Amniotic epithelial cell (primary cell): ENCODE measurements at regions not wholly inside any gene's neighbourhood (a gene's known extent, or its start where the extent isn't known, plus 50 kb on each side); places are given as distances from the start of the nearest gene placed in this dataset.
"Not testable (repeated sequence)": the region's sequence is repeated elsewhere in the genome, so short reads cannot be mapped to it uniquely, and the experiment has no call there.

Experiments used
- DNase-seq: peaks from one replicate; pipeline ENCODE4 v3.0.0-alpha.2; 2010; ENCODE audit warnings: low read depth

GRCh38 chr12:91741932-91742331 lies 403.7 kb downstream of the BTG1 start:
- no peak for DNase-seq

GRCh38 chr12:91733846-91734245 lies 411.8 kb downstream of the BTG1 start:
- not testable (repeated sequence) for DNase-seq

DNA sequence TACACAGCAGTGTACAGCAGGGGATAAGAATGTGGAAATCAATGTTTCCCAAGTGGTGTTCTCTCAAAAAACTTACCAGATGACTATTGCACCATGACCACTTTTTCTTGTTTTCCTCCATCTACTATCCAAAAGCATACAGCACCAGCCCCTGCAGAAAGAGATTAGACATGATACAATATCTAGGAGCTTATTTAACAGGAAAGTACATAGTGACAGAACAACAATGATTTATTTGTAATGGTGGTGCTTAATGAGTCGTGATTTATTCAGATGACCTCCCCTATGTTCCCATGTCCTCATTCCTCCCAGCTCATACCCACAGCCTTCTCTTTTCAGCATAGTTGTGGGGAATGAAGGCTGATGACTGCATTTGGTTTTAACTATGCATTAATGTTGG lies 413.6 kb downstream of the BTG1 start:
- peak; percentile 88 for DNase-seq

DNA sequence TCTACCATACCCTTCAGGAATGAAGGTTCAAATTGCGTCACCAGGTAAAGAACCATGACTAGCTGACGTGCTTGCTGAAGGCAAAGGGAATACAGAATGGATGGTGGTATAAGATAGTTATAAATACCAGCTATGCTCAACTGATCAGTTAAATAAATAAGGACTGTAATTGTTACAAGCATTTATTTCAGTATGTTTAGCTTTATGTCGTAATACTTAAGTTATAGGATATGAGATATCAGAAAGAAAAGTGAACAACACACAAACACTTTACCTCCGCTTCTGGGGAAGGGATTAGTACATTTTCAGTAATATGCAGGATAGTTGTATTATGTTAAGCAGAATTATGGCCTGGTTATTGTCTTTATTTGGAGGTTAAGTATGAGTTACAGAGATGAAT lies 416.1 kb downstream of the BTG1 start:
- DNase-seq: no peak

DNA sequence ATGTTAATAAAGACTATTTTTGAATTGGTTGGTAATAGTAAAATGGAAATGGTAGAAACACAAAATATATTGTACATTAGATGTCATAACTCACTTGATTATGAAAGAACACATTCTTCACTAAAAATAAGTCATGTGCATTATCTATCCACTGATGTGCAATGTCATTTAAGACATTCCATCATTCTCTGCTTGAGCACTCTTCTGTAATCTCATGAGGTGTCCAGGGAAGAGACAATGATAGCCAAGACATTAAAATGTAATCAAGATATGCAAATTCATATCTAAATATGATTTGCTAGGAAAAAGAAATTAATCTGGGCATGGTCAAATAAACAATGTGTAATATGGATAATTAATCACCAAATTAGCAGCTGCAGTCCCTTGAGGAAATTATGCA lies 422.5 kb downstream of the BTG1 start:
- DNase-seq: no peak

DNA sequence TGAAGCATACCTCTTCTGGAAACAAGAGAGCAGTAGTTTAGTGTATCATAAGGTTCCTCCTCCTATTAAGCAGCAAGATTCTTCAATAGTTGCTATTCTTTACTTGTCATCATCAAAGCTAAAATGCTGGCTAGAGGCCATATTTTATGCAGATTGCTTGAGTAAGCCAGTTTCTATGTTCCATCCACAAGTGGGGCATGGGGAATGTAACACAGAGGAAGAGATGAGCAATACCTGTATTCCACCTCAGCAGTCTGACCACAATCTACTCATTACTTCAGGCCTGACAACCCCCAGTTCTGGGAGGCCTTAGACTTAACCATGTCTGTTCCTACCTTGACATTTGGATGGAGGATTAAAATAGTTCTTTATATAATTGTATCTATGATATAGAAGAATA lies 423.6 kb downstream of the BTG1 start:
- DNase-seq: peak; percentile 72

DNA sequence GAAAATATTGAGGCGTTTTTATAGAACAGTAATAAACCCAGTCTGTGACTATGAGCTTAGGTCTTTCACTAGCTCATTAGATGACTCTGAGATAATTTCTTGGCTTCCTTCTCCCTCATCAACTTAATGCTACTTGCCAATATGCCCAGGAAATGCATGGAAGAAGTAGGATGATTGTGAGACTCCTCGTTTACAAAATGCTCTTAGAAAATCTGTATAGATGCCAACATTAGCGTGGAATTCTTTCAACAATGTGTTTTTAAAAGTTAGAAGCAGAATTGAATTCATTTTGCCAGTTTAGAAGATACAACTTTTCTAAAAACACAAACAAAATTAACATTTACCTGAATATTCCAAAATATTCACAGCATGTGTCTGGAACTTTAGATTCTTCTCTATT lies 424.6 kb downstream of the BTG1 start:
- DNase-seq: no peak

DNA sequence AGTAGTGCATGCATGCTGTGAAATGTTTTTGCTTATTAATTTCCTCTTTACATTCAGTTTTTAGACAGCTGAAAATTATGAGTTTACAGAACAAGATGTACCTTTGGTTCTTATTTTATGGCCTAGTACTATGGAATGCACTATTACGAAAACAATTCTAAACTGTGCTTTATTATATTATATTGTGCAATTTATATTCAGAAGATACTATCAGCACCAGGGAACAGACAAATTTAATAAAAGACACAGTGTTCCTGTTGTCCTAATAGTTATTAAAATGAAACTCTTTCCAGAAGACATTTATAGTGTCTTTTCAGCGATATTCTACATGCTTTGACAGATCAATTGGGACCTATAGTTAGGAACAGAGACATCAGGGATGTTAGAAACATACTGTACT lies 427.3 kb downstream of the BTG1 start:
- DNase-seq: peak; percentile 66

DNA sequence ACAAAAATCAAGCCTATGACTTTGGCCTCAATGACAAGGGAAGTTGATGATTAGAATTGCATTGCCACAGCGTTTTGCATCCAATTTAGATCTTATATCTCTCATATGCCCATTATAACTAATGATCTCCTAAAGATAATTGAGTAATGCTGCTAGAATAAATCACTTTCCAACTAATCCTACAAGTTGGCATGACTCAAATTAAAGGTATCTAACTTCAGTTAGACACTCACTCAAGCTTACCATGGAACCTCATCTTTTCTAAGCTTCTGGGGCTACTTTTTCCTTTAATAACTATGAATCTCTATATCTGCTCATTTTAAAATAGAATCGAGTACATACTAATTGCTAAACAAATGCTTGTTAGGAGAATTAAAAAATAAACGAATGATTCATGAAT lies 427.8 kb downstream of the BTG1 start:
- DNase-seq: peak; percentile 56

- DNase-seq: not testable (repeated sequence)
Measured at GRCh38 chr12:91711925-91712324, 433.7 kb downstream of the BTG1 start.

GRCh38 chr12:91706466-91706865 lies 439.2 kb downstream of the BTG1 start:
- DNase-seq: no peak

DNA sequence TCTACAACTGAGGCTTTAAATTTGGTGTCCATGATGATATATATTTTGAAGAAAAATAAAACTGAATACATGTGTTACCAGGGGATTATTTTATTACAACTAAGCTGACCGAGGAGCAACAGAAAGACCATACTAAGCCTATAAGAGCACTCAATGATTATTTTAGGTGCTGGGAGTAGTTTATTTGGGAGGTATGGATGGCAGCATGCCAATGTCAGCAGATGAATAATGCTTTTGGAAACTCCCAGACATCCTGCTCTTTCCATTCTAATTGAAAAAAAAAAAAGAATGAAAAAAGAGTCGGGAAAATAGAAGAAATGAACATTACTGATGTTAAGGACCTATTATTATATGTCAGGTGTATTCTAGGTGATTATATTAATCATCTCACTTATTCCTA lies 441.2 kb downstream of the BTG1 start:
- DNase-seq: no peak

DNA sequence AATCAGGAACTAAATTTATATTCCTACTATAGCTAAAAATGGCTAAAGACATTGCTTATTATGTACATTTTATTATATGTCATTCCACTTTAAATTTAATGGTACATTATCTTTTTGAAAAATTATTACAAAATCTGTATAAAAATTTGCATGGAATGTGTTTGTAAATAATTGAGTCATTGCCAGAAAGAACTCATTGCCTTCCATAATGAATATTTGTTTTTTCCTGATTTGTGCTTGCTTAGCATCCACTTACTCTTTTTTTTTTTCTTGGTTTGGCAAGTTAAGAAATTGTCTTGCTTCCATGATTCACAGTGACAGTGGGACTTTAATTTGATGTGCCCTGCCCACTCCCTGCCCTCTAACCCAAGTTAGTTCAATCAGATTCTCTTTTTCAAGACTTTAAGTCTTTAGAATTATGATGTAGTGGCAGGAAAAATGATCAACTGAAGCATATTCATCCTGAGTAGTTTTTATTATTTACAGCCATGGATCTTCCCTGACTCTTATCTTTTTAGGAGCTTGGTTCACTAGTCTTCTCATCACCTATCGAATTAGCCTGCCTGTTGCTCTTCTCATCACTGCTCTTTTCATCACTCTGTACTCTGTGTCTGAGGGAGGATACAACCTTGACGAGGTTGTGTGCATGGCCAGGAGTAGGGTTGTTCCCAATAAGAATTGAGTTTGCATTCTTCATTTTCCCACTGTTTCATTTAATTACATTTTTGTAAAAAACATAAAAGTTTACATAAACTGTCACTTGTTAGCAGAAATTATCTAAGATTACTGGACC lies 442.0 kb downstream of the BTG1 start:
- DNase-seq: no peak

GRCh38 chr12:91702843-91703425 lies 442.7 kb downstream of the BTG1 start:
- DNase-seq: no peak

GRCh38 chr12:91695964-91696363 lies 449.7 kb downstream of the BTG1 start:
- no peak for DNase-seq

- DNase-seq: not testable (repeated sequence)
Measured at GRCh38 chr12:91695406-91695805, 450.2 kb downstream of the BTG1 start.

DNA sequence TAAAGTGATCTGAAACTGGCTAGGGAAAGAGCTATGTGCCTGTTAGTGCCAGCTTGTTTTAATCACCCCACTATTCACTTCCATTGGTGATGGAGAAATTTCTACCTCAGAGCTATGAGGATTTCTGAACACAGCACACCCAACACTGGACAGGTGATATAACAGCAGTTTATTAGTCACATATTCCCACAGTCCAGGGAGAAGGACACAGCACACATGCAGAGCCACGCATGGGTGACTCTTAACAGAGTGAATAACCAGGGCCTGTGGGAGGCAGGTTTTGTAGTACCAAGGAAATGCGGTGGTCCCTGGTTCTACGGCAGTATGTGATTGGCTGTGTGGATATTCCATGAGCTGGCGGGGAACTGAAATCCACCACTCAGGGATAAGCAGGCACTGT lies 455.1 kb downstream of the BTG1 start:
- DNase-seq: no peak

GRCh38 chr12:91687052-91688017 lies 458.3 kb downstream of the BTG1 start:
- DNase-seq: no peak

DNA sequence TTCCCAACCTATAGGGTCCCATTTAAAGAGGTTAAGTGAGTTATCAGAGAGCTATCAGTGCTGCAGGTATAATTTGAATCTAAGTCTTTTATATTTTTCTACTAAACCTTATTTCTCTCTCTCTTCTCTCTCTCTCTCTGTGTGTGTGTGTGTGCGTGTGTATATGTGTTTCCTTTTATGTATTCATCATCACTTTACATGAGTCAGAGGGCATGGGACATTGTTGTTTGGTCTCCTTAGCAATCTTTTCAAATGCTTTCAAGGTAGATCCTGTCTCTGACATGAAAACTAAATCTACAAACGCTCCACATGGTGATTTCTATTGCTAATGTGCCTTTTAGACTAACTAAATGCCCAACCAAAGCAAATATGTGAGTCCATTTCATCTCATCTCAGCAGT lies 459.7 kb downstream of the BTG1 start:
- DNase-seq: peak; percentile 58

GRCh38 chr12:91681751-91682150 lies 463.9 kb downstream of the BTG1 start:
- no peak for DNase-seq

DNA sequence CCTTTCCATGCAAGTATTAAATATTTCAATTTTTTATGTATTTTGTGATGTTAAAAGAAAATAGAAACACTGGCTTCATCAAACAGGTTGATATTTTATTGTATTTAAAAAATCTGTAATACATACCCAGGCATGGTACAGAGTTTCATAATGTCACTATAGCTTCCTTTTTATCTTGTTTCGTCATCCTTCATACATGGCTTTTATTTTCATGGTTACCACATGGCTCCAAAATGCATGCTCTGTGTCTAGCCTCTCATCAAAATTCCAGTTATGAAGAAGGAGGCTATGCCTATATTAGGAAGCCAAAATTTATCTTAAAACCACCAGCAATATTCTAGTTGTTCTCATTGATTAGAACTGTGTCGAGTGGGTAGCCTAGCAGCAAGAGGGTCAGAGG lies 464.8 kb downstream of the BTG1 start:
- DNase-seq: no peak

DNA sequence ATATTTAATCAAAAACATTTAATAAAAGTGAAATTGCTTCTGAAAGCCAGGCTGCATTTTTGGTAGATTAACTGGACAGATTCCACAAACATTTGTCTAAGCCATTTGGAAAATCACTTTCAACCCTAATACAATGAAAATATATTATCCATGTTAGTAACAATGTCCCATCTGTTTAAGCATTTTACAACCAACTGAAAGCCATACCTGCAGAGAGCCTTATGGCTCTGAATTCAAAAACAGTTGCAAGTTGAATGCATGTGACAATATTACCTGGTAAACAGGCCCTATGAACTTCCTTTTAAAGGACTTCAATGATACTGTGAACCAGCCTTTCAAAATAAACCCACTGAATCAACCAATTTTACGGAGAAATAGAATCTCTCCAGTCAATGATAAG lies 468.1 kb downstream of the BTG1 start:
- DNase-seq: no peak

- DNase-seq: no peak
Measured at GRCh38 chr12:91675401-91675800, 470.2 kb downstream of the BTG1 start.
